ENCODE measurements at regions not wholly inside any gene's neighbourhood (a gene's known extent, or its start where the extent isn't known, plus 50 kb on each side); places are given as distances from the start of the nearest gene placed in this dataset.

GRCh38 chr9:119537138-119537537 lies 167.9 kb upstream of the BRINP1 start:
- DNase-seq (no peak), ATAC-seq (no peak)
- H3K27ac ChIP-seq = no peak overlapping the region
- H3K4me3 ChIP-seq = no peak overlapping the region
- TF ChIP-seq POLR2A (IDR thresholded peaks at IDR 0.05) (no peak), CTCF (IDR thresholded peaks at IDR 0.05) (no peak)
- H3K9me3 ChIP-seq = no peaks in the 10 kb centered on the region
- no peaks in the 10 kb centered on the region for H3K27me3 ChIP-seq
- intact Hi-C loops (cut with DNase I) = no loop called here
- WGBS, 2 donors = 26 to 62% methylated on average over 2 to 3 of the region's 3 CpGs
- no peaks in the 10 kb centered on the region for H3K4me1 ChIP-seq
- no peaks in the 10 kb centered on the region for H3K36me3 ChIP-seq (replicated peaks in 1 of 2; ENCODE audit: insufficient read depth in 1 of 2, low read depth in 2 of 2)

GRCh38 chr9:119533504-119533903 lies 164.3 kb upstream of the BRINP1 start:
- TF ChIP-seq CTCF (IDR thresholded peaks at IDR 0.05) = no peak
- TF ChIP-seq POLR2A (IDR thresholded peaks at IDR 0.05) = no peak
- DNase-seq = no peak
- 5 to 12% methylated on average over 3 of the region's 3 CpGs for WGBS, 2 donors

GRCh38 chr9:119526698-119527097 lies 157.5 kb upstream of the BRINP1 start:
- WGBS, 2 donors = 57 to 73% methylated on average over 8 of the region's 8 CpGs
- Histone ChIP-seq H3K4me1 (no peaks in the 10 kb centered on the region), H3K9me3 (no peaks in the 10 kb centered on the region), H3K4me3 (no peak overlapping the region), H3K36me3 (replicated peaks in 1 of 2; ENCODE audit: insufficient read depth in 1 of 2, low read depth in 2 of 2) (no peaks in the 10 kb centered on the region), H3K27ac (no peak overlapping the region), H3K27me3 (no peaks in the 10 kb centered on the region)
- TF ChIP-seq CTCF (IDR thresholded peaks at IDR 0.05) (no peak), POLR2A (IDR thresholded peaks at IDR 0.05) (no peak)
- DNase-seq (no peak), ATAC-seq (no peak)
- intact Hi-C loops (cut with DNase I) = no loop called here

More at GRCh38 chr9:119533504-119533903, 164.3 kb upstream of the BRINP1 start:
- intact Hi-C loops (cut with DNase I) = no loop called here
- Histone ChIP-seq H3K27me3 (no peaks in the 10 kb centered on the region), H3K36me3 (replicated peaks in 1 of 2; ENCODE audit: insufficient read depth in 1 of 2, low read depth in 2 of 2) (no peaks in the 10 kb centered on the region), H3K27ac (no peak overlapping the region), H3K4me1 (no peaks in the 10 kb centered on the region), H3K4me3 (no peak overlapping the region), H3K9me3 (no peaks in the 10 kb centered on the region)
- ATAC-seq = no peak

GRCh38 chr9:119523508-119523907 lies 154.3 kb upstream of the BRINP1 start:
- Histone ChIP-seq H3K27me3 (no peaks in the 10 kb centered on the region), H3K36me3 (replicated peaks in 1 of 2; ENCODE audit: insufficient read depth in 1 of 2, low read depth in 2 of 2) (no peaks in the 10 kb centered on the region), H3K27ac (no peak overlapping the region), H3K4me3 (no peak overlapping the region), H3K4me1 (no peaks in the 10 kb centered on the region), H3K9me3 (no peaks in the 10 kb centered on the region)
- intact Hi-C loops (cut with DNase I) = no loop called here
- DNase-seq (no peak), ATAC-seq (no peak)
- WGBS, 2 donors = 26 to 28% methylated on average over 1 of the region's 1 CpG
- TF ChIP-seq POLR2A (IDR thresholded peaks at IDR 0.05) (no peak), CTCF (IDR thresholded peaks at IDR 0.05) (no peak)

- TF ChIP-seq POLR2A (IDR thresholded peaks at IDR 0.05) (no peak), CTCF (IDR thresholded peaks at IDR 0.05) (no peak)
- Histone ChIP-seq H3K9me3 (no peaks in the 10 kb centered on the region), H3K4me1 (no peaks in the 10 kb centered on the region), H3K27me3 (no peaks in the 10 kb centered on the region), H3K27ac (no peak overlapping the region), H3K4me3 (no peak overlapping the region), H3K36me3 (replicated peaks in 1 of 2; ENCODE audit: insufficient read depth in 1 of 2, low read depth in 2 of 2) (no peaks in the 10 kb centered on the region)
- ATAC-seq (no peak), DNase-seq (no peak)
- intact Hi-C loops (cut with DNase I) = no loop called here
- 33 to 48% methylated on average over 2 of the region's 2 CpGs for WGBS, 2 donors
Measured at GRCh38 chr9:119522381-119522780, 153.1 kb upstream of the BRINP1 start.
